ENCODE measurements at regions not wholly inside any gene's neighbourhood (a gene's known extent, or its start where the extent isn't known, plus 50 kb on each side); places are given as distances from the start of the nearest gene placed in this dataset.
A peak's percentile ranks its signal among the peaks of the same experiment; 100 is the strongest.

- TF ChIP-seq, protein P1, sequence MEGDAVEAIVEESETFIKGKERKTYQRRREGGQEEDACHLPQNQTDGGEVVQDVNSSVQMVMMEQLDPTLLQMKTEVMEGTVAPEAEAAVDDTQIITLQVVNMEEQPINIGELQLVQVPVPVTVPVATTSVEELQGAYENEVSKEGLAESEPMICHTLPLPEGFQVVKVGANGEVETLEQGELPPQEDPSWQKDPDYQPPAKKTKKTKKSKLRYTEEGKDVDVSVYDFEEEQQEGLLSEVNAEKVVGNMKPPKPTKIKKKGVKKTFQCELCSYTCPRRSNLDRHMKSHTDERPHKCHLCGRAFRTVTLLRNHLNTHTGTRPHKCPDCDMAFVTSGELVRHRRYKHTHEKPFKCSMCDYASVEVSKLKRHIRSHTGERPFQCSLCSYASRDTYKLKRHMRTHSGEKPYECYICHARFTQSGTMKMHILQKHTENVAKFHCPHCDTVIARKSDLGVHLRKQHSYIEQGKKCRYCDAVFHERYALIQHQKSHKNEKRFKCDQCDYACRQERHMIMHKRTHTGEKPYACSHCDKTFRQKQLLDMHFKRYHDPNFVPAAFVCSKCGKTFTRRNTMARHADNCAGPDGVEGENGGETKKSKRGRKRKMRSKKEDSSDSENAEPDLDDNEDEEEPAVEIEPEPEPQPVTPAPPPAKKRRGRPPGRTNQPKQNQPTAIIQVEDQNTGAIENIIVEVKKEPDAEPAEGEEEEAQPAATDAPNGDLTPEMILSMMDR (IDR thresholded peaks at IDR 0.05): peak in 2 of 4 donors; percentile 27 to 28
- TF ChIP-seq POLR2A (IDR thresholded peaks at IDR 0.05): no peak
These were observed 193.0 kb upstream of the ZNF217 start for GRCh38 chr20:53786445-53787267.

All from right lobe of liver (tissue), 4 donors.